Breast epithelium (tissue), 4 donors: ENCODE measurements at regions not wholly inside any gene's neighbourhood (a gene's known extent, or its start where the extent isn't known, plus 50 kb on each side); places are given as distances from the start of the nearest gene placed in this dataset.
"Not testable (repeated sequence)": the region's sequence is repeated elsewhere in the genome, so short reads cannot be mapped to it uniquely, and the experiment has no call there.

ENCODE experiments used
- DNase-seq, 2 donors: peaks; one replicate each; pipeline ENCODE4 v3.0.0-alpha.2; 2019; ENCODE audit warnings: low spot score in 2 of 2
- H3K27ac ChIP-seq, 2 donors: fragments of 200-600 bp; sonication (generic) in 1 of 2; one replicate each; pipeline ENCODE4 v1.5.1; 2016 to 2019; ENCODE audit warnings: mild to moderate bottlenecking in 1 of 2
- H3K27me3 ChIP-seq, 2 donors: fragments of 200-600 bp; sonication (generic) in 1 of 2; one replicate each; pipeline versions ENCODE4 v1.5.1 to v1.6.0; 2017 to 2019; ENCODE audit warnings: control low read depth in 1 of 2, mild to moderate bottlenecking in 1 of 2
- H3K36me3 ChIP-seq: fragments of 200-600 bp; one replicate; pipeline ENCODE4 v1.5.1; 2019
- H3K4me1 ChIP-seq, 2 donors: fragments of 200-600 bp; sonication (generic); one replicate each; pipeline ENCODE4 v1.5.1; 2016 to 2019; ENCODE audit warnings: control low read depth in 1 of 2
- H3K4me3 ChIP-seq, 3 donors: fragments of 200-600 bp; sonication (generic); 1 replicate in 2 of 3; 2 replicates in 1 of 3; pipeline ENCODE4 v1.5.1; 2016 to 2019; ENCODE audit warnings: mild to moderate bottlenecking in 3 of 3, moderate library complexity in 2 of 3
- H3K9me3 ChIP-seq, 2 donors: fragments of 200-600 bp; sonication (generic) in 1 of 2; one replicate each; pipeline ENCODE4 v1.5.1; 2016 to 2019; ENCODE audit warnings: control low read depth in 1 of 2
- CTCF ChIP-seq, 3 donors: fragments of 450-650 bp; IDR thresholded peaks; one replicate each; pipeline ENCODE4 v1.5.1; 2016 to 2017; ENCODE audit warnings: antibody characterized with exemption in 3 of 3, mild to moderate bottlenecking in 3 of 3, moderate library complexity in 3 of 3
- POLR2A ChIP-seq: fragments of 450-650 bp; IDR thresholded peaks from one replicate; pipeline ENCODE4 v1.6.1; 2016; ENCODE audit warnings: antibody characterized with exemption, mild to moderate bottlenecking, moderate library complexity
- POLR2AphosphoS5 ChIP-seq, 3 donors: sonication (generic); formaldehyde crosslinking; IDR thresholded peaks; one replicate each; pipeline ENCODE4 v1.6.1; 2017; ENCODE audit warnings: antibody characterized with exemption in 3 of 3
- intact Hi-C: fragments of 100-400 bp; cut with DNase I; formaldehyde crosslinking; loops from one replicate; pipeline ENCODE4 v1.15.1; 2023; ENCODE audit warnings: low total_unique reads

- H3K4me1 ChIP-seq, H3K4me3 ChIP-seq, H3K9me3 ChIP-seq, H3K27ac ChIP-seq, H3K27me3 ChIP-seq, H3K36me3 ChIP-seq, intact Hi-C loops, DNase-seq: not testable (repeated sequence)
These were observed 317.7 kb upstream of the THBS1 start for GRCh38 chr15:39262995-39263772.

GRCh38 chr15:39265261-39265660, 315.6 kb upstream of the THBS1 start:
- H3K36me3 ChIP-seq: no peaks in the 10 kb centered on the region
- no peaks in the 10 kb centered on the region for H3K27me3 ChIP-seq
- no peak overlapping the region for H3K4me3 ChIP-seq
- DNase-seq: no peak
- no peaks in the 10 kb centered on the region for H3K9me3 ChIP-seq
- no peaks in the 10 kb centered on the region for H3K4me1 ChIP-seq
- H3K27ac ChIP-seq: no peak overlapping the region
- no peak for TF ChIP-seq POLR2AphosphoS5 (IDR thresholded peaks at IDR 0.05)
- TF ChIP-seq POLR2A: no peak
- TF ChIP-seq CTCF (IDR thresholded peaks at IDR 0.05): no peak
- intact Hi-C loops: no loop called here

GRCh38 chr15:39266890-39267289, 314.0 kb upstream of the THBS1 start:
- intact Hi-C loops: no loop called here
- H3K9me3 ChIP-seq: no peaks in the 10 kb centered on the region
- no peak overlapping the region for H3K4me3 ChIP-seq
- H3K27me3 ChIP-seq: no peaks in the 10 kb centered on the region
- no peak for DNase-seq
- H3K27ac ChIP-seq: no peak overlapping the region
- TF ChIP-seq POLR2AphosphoS5 (IDR thresholded peaks at IDR 0.05) (no peak), POLR2A (no peak), CTCF (IDR thresholded peaks at IDR 0.05) (no peak)
- no peaks in the 10 kb centered on the region for H3K4me1 ChIP-seq
- H3K36me3 ChIP-seq: no peaks in the 10 kb centered on the region

- Histone ChIP-seq H3K36me3 (no peaks in the 10 kb centered on the region), H3K4me3 (no peak overlapping the region), H3K4me1 (no peaks in the 10 kb centered on the region), H3K9me3 (no peaks in the 10 kb centered on the region), H3K27me3 (no peaks in the 10 kb centered on the region), H3K27ac (no peak overlapping the region)
- TF ChIP-seq CTCF (IDR thresholded peaks at IDR 0.05): no peak
- no peak for TF ChIP-seq POLR2A
- TF ChIP-seq POLR2AphosphoS5 (IDR thresholded peaks at IDR 0.05): no peak
- no peak for DNase-seq
- intact Hi-C loops: no loop called here
These were observed 313.2 kb upstream of the THBS1 start for GRCh38 chr15:39267685-39268084.

GRCh38 chr15:39269352-39269751, 311.5 kb upstream of the THBS1 start:
- Histone ChIP-seq H3K4me3 (no peak overlapping the region), H3K4me1 (no peaks in the 10 kb centered on the region), H3K36me3 (no peaks in the 10 kb centered on the region), H3K9me3 (no peaks in the 10 kb centered on the region), H3K27ac (no peak overlapping the region), H3K27me3 (no peaks in the 10 kb centered on the region)
- intact Hi-C loops: no loop called here
- DNase-seq: no peak
- TF ChIP-seq POLR2A (no peak), POLR2AphosphoS5 (IDR thresholded peaks at IDR 0.05) (no peak), CTCF (IDR thresholded peaks at IDR 0.05) (no peak)
